Right lobe of liver (tissue), 4 donors: ENCODE measurements at regions not wholly inside any gene's neighbourhood (a gene's known extent, or its start where the extent isn't known, plus 50 kb on each side); places are given as distances from the start of the nearest gene placed in this dataset.

Source experiments
- POLR2A ChIP-seq: fragments of 450-650 bp; IDR thresholded peaks from one replicate; pipeline ENCODE4 v1.6.1; 2017; ENCODE audit warnings: antibody characterized with exemption, mild to moderate bottlenecking
- TF ChIP-seq, protein P1 (sequence below), 4 donors: fragments of 200-600 bp in 3 of 4; fragments of 450-650 bp in 1 of 4; IDR thresholded peaks; one replicate each; pipeline versions ENCODE4 v1.5.1 to v1.8.0; 2016 to 2022; ENCODE audit warnings: antibody characterized with exemption in 4 of 4, mild to moderate bottlenecking in 2 of 4
- donor health status: DM: no; HTN: no; CAD: no.
- donor health status: DM: no; HTN: no; CAD: no.
- donor health status: DM: no; HTN: yes; CAD: no.

DNA sequence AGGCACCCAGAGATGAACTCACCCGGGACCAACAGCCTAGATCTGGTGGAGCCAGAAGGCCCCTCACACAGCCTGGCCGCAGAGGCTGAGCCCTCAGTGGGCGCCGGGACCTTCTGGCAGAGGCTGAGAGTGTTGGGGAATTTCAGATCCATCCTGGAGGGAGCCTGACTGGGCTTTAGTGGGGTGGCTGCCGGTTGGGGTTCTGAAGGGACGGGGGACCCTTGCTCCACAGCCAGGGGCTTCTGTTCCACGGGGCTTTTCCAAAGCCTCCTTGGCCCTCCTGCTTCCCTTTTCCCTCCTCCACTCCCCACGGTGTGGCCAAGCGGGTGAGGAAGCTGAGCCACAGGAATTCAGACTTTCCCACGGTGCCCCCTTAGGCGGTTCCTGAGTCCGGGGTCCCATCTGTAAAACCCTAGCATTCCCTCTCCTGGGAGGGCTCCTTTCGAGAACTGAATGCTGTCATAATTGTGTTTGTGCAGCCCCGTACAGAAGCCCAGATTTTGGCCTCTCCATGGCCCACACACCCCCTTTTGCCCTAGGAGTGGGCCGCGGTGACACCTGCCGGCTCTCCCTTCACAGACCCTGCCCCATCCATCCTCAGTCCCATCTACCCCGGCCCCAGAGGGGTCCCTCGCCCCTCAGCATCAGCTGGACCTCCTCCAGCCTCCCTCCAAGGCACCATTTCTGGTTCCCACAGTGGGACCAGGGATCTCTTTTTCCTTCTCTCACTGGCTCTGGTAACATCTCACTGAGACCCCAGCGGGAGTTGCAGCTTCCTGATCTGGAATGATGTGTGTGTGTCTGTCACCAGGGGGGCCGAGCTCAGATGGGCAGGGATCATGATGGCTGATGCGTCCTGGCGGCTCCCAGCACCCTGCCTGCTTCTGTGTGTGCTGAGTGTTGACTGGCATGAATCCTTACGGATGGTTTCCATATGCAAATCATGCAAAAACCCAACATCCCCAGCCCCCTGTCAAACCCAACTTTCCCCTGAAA is 1048.4 kb downstream of the TBC1D22A start:
- TF ChIP-seq, protein P1, sequence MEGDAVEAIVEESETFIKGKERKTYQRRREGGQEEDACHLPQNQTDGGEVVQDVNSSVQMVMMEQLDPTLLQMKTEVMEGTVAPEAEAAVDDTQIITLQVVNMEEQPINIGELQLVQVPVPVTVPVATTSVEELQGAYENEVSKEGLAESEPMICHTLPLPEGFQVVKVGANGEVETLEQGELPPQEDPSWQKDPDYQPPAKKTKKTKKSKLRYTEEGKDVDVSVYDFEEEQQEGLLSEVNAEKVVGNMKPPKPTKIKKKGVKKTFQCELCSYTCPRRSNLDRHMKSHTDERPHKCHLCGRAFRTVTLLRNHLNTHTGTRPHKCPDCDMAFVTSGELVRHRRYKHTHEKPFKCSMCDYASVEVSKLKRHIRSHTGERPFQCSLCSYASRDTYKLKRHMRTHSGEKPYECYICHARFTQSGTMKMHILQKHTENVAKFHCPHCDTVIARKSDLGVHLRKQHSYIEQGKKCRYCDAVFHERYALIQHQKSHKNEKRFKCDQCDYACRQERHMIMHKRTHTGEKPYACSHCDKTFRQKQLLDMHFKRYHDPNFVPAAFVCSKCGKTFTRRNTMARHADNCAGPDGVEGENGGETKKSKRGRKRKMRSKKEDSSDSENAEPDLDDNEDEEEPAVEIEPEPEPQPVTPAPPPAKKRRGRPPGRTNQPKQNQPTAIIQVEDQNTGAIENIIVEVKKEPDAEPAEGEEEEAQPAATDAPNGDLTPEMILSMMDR (IDR thresholded peaks at IDR 0.05), result no peak
- no peak for TF ChIP-seq POLR2A
